MM.1S (cell line): ENCODE measurements at regions not wholly inside any gene's neighbourhood (a gene's known extent, or its start where the extent isn't known, plus 50 kb on each side); places are given as distances from the start of the nearest gene placed in this dataset.

Experiments used
- DNase-seq: peaks from one replicate; pipeline ENCODE4 v3.0.0-alpha.2; 2015
- H2AFZ ChIP-seq: fragments of 300-600 bp; sonication (generic); 2 replicates; pipeline ENCODE4 v1.6.0; 2016; ENCODE audit warnings: antibody characterized with exemption, low read length
- H3F3A ChIP-seq: fragments of 300-600 bp; sonication (generic); 2 replicates; pipeline ENCODE4 v1.6.1; 2016; ENCODE audit warnings: mild to moderate bottlenecking, antibody characterized with exemption, low read length, moderate library complexity, mixed read lengths; ENCODE audit not compliant: insufficient read depth
- H3K27ac ChIP-seq: fragments of 300-600 bp; sonication (generic); 2 replicates; pipeline ENCODE4 v1.5.1; 2016; ENCODE audit warnings: mild to moderate bottlenecking, low read length
- H3K27me3 ChIP-seq: fragments of 300-600 bp; sonication (generic); replicated peaks from 2 replicates; pipeline ENCODE4 v1.6.0; 2016; ENCODE audit warnings: low read length; ENCODE audit not compliant: insufficient read depth
- H3K36me3 ChIP-seq: fragments of 300-600 bp; sonication (generic); replicated peaks from 2 replicates; pipeline ENCODE4 v1.6.1; 2016; ENCODE audit warnings: mild to moderate bottlenecking, low read length, mixed read lengths; ENCODE audit not compliant: insufficient read depth
- H3K4me1 ChIP-seq: fragments of 300-600 bp; sonication (generic); 2 replicates; pipeline ENCODE4 v1.6.1; 2016; ENCODE audit warnings: low read length, mixed read lengths
- H3K4me2 ChIP-seq: fragments of 300-600 bp; sonication (generic); 2 replicates; pipeline ENCODE4 v1.6.0; 2016; ENCODE audit warnings: low read depth, low read length
- H3K4me3 ChIP-seq: fragments of 300-600 bp; sonication (generic); 2 replicates; pipeline ENCODE4 v1.5.1; 2016; ENCODE audit warnings: low read length, mixed read lengths
- H3K79me2 ChIP-seq: fragments of 300-600 bp; sonication (generic); 2 replicates; pipeline ENCODE4 v1.6.1; 2016; ENCODE audit warnings: mixed run types, low read length, mixed read lengths
- H3K9ac ChIP-seq: fragments of 300-600 bp; sonication (generic); 2 replicates; pipeline ENCODE4 v1.6.1; 2016; ENCODE audit warnings: low read length, mixed read lengths
- H3K9me2 ChIP-seq: fragments of 300-600 bp; sonication (generic); replicated peaks from 2 replicates; pipeline ENCODE4 v1.6.1; 2016; ENCODE audit warnings: mild to moderate bottlenecking, low read length, mixed read lengths; ENCODE audit not compliant: insufficient read depth
- H3K9me3 ChIP-seq: fragments of 300-600 bp; sonication (generic); replicated peaks from 2 replicates; pipeline ENCODE4 v1.6.1; 2016; ENCODE audit warnings: mild to moderate bottlenecking, low read length, mixed read lengths; ENCODE audit not compliant: insufficient read depth
- H4K20me1 ChIP-seq: fragments of 300-600 bp; sonication (generic); 2 replicates; pipeline ENCODE4 v1.6.1; 2016; ENCODE audit warnings: mild to moderate bottlenecking, low read length, moderate library complexity, mixed read lengths; ENCODE audit not compliant: insufficient read depth
- CTCF ChIP-seq: fragments of 300-600 bp; sonication (generic); IDR thresholded peaks from 2 replicates; pipeline ENCODE4 v1.5.1; 2016; ENCODE audit warnings: antibody characterized with exemption, low read length, mixed read lengths
- EZH2 ChIP-seq: fragments of 300-600 bp; sonication (generic); optimal IDR thresholded peaks from 2 replicates; pipeline ENCODE3; 2017; ENCODE audit warnings: low read depth, mild to moderate bottlenecking, antibody characterized with exemption, low read length, mixed read lengths
- EZH2phosphoT487 ChIP-seq: fragments of 300-600 bp; sonication (generic); IDR thresholded peaks from 2 replicates; pipeline ENCODE4 v1.6.1; 2018; ENCODE audit warnings: antibody characterized with exemption, low read length

GRCh38 chr5:12691330-12691729 is 787.1 kb upstream of the CTNND2 start:
- no peak for DNase-seq
- no peak overlapping the region for H3K27ac ChIP-seq
- H3K9ac ChIP-seq, result no peak overlapping the region

GRCh38 chr5:12690361-12690760 is 786.1 kb upstream of the CTNND2 start:
- no peaks in the 10 kb centered on the region for H3K9me2 ChIP-seq
- H2AFZ ChIP-seq, result no peak overlapping the region
- DNase-seq, result no peak
- no peaks in the 10 kb centered on the region for H3K27me3 ChIP-seq
- no peak overlapping the region for H3K9ac ChIP-seq
- H3K4me3 ChIP-seq, result no peak overlapping the region
- H3K79me2 ChIP-seq, result no peaks in the 10 kb centered on the region
- no peak overlapping the region for H3K4me2 ChIP-seq
- no peak overlapping the region for H3K27ac ChIP-seq
- H3K4me1 ChIP-seq, result no peaks in the 10 kb centered on the region
- no peaks in the 10 kb centered on the region for H3K9me3 ChIP-seq
- no peaks in the 10 kb centered on the region for H3K36me3 ChIP-seq
- TF ChIP-seq CTCF (no peak), EZH2phosphoT487 (no peak), EZH2 (no peak)
- H3F3A ChIP-seq, result no peaks in the 10 kb centered on the region
- H4K20me1 ChIP-seq, result no peaks in the 10 kb centered on the region

More at GRCh38 chr5:12691330-12691729, 787.1 kb upstream of the CTNND2 start:
- H3K4me1 ChIP-seq, result no peaks in the 10 kb centered on the region
- H3K9me3 ChIP-seq, result no peaks in the 10 kb centered on the region
- no peaks in the 10 kb centered on the region for H3K79me2 ChIP-seq
- no peaks in the 10 kb centered on the region for H3K9me2 ChIP-seq
- TF ChIP-seq EZH2 (no peak), CTCF (no peak), EZH2phosphoT487 (no peak)
- no peak overlapping the region for H2AFZ ChIP-seq
- no peaks in the 10 kb centered on the region for H3F3A ChIP-seq
- H3K4me3 ChIP-seq, result no peak overlapping the region
- no peak overlapping the region for H3K4me2 ChIP-seq
- H3K36me3 ChIP-seq, result no peaks in the 10 kb centered on the region
- no peaks in the 10 kb centered on the region for H3K27me3 ChIP-seq
- no peaks in the 10 kb centered on the region for H4K20me1 ChIP-seq

- Histone ChIP-seq H3K9me3 (no peaks in the 10 kb centered on the region), H3K9ac (no peak overlapping the region), H4K20me1 (no peaks in the 10 kb centered on the region), H3F3A (no peaks in the 10 kb centered on the region), H3K4me1 (no peaks in the 10 kb centered on the region), H3K4me2 (no peak overlapping the region), H3K27ac (no peak overlapping the region), H3K36me3 (no peaks in the 10 kb centered on the region), H2AFZ (no peak overlapping the region), H3K4me3 (no peak overlapping the region), H3K27me3 (no peaks in the 10 kb centered on the region), H3K79me2 (no peaks in the 10 kb centered on the region), H3K9me2 (no peaks in the 10 kb centered on the region)
- no peak for DNase-seq
- TF ChIP-seq CTCF, result no peak
- no peak for TF ChIP-seq EZH2
- no peak for TF ChIP-seq EZH2phosphoT487
These were observed 779.0 kb upstream of the CTNND2 start for GRCh38 chr5:12683249-12683648.

GRCh38 chr5:12679731-12680130 is 775.5 kb upstream of the CTNND2 start:
- H3K9ac ChIP-seq, result no peak overlapping the region
- H2AFZ ChIP-seq, result no peak overlapping the region
- TF ChIP-seq EZH2 (no peak), EZH2phosphoT487 (no peak), CTCF (no peak)
- no peaks in the 10 kb centered on the region for H3K27me3 ChIP-seq
- no peak overlapping the region for H3K4me3 ChIP-seq
- no peaks in the 10 kb centered on the region for H3K36me3 ChIP-seq
- no peak overlapping the region for H3K27ac ChIP-seq
- no peaks in the 10 kb centered on the region for H3K4me1 ChIP-seq
- H3K79me2 ChIP-seq, result no peaks in the 10 kb centered on the region
- no peaks in the 10 kb centered on the region for H4K20me1 ChIP-seq
- H3F3A ChIP-seq, result no peaks in the 10 kb centered on the region
- no peaks in the 10 kb centered on the region for H3K9me2 ChIP-seq
- no peak overlapping the region for H3K4me2 ChIP-seq
- H3K9me3 ChIP-seq, result no peaks in the 10 kb centered on the region
- DNase-seq, result no peak
